Stomach (tissue), 8 donors: ENCODE measurements at regions not wholly inside any gene's neighbourhood (a gene's known extent, or its start where the extent isn't known, plus 50 kb on each side); places are given as distances from the start of the nearest gene placed in this dataset.

Experiments
- DNase-seq, 2 donors: peaks; one replicate each; pipeline versions ENCODE4 v3.0.0 to v3.0.0-alpha.2; 2013 to 2019
- H3K27ac ChIP-seq, 5 donors: fragments of 200-600 bp in 4 of 5; sonication (generic) in 4 of 5; one replicate each; pipeline ENCODE4 v1.5.1; 2013 to 2019; ENCODE audit warnings: mild to moderate bottlenecking in 1 of 5, moderate library complexity in 1 of 5
- H3K27me3 ChIP-seq, 3 donors: fragments of 200-600 bp; sonication (generic); one replicate each; pipeline ENCODE4 v1.5.1; 2017 to 2019; ENCODE audit warnings: mixed run types in 1 of 3
- H3K36me3 ChIP-seq, 4 donors: fragments of 200-600 bp; sonication (generic); 1 replicate in 3 of 4; 2 replicates in 1 of 4; pipeline ENCODE4 v1.5.1; 2016 to 2019
- H3K4me1 ChIP-seq, 4 donors: fragments of 200-600 bp; sonication (generic); one replicate each; pipeline ENCODE4 v1.5.1; 2016 to 2019
- H3K4me3 ChIP-seq, 4 donors: fragments of 200-600 bp; sonication (generic) in 3 of 4; one replicate each; pipeline ENCODE4 v1.5.1; 2016 to 2019; ENCODE audit warnings: mild to moderate bottlenecking in 1 of 4
- H3K9me3 ChIP-seq, 4 donors: fragments of 200-600 bp; sonication (generic); one replicate each; pipeline ENCODE4 v1.5.1; 2016 to 2019
- CTCF ChIP-seq, 7 experiments: fragments of 450-650 bp in 4 of 7; fragments of 200-600 bp in 3 of 7; sonication (generic) in 3 of 7; IDR thresholded peaks; one replicate each; pipeline ENCODE4 v1.5.1; 2016 to 2019; ENCODE audit warnings: antibody characterized with exemption in 7 of 7, control low read depth in 2 of 7, mild to moderate bottlenecking in 1 of 7
- EP300 ChIP-seq: sonication (generic); formaldehyde crosslinking; IDR thresholded peaks from one replicate; pipeline ENCODE4 v1.6.1; 2017; ENCODE audit warnings: antibody characterized with exemption
- POLR2A ChIP-seq, 4 donors: fragments of 450-650 bp; IDR thresholded peaks; one replicate each; pipeline ENCODE4 v1.6.1; 2016; ENCODE audit warnings: antibody characterized with exemption in 4 of 4, control low read depth in 2 of 4, mild to moderate bottlenecking in 1 of 4, moderate library complexity in 1 of 4
- POLR2AphosphoS5 ChIP-seq, 3 donors: sonication (generic); formaldehyde crosslinking; IDR thresholded peaks; one replicate each; pipeline ENCODE4 v1.6.1; 2016; ENCODE audit warnings: antibody characterized with exemption in 3 of 3
- WGBS, 5 donors: extraction: QIAGEN DNeasy Blood & Tissue Kit in 3 of 5; methylation state at CpG; one replicate each; pipeline versions ENCODE4 v1.1.5 to v1.1.7; 2013 to 2018; 5-methylcytosine and 5-hydroxymethylcytosine counted together
- intact Hi-C: fragments of 100-400 bp; cut with DNase I; formaldehyde crosslinking; loops from one replicate; pipeline ENCODE4 v1.15.1; 2023; ENCODE audit warnings: low total_unique reads
- donor health status: healthy with polysubstance abuse.
- donor health status: Bipolar disorder and iron deficiency.
- donor health status: healthy.

- Histone ChIP-seq H3K27ac (no peak overlapping the region), H3K4me3 (no peak overlapping the region), H3K9me3 (no peaks in the 10 kb centered on the region), H3K36me3 (no peaks in the 10 kb centered on the region), H3K27me3 (no peaks in the 10 kb centered on the region), H3K4me1 (peaks cover 0 to 11% (median 3%) of the 10 kb centered on the region in 4 donors)
- intact Hi-C loops, result no loop called here
- DNase-seq, result no peak
- TF ChIP-seq CTCF (IDR thresholded peaks at IDR 0.05) (no peak), POLR2AphosphoS5 (IDR thresholded peaks at IDR 0.05) (no peak)
- WGBS, 5 donors, result 90 to 95% (median 93%) methylated on average over 9 to 10 of the region's 10 CpGs
Observed at GRCh38 chr14:61130512-61131260, 149.6 kb downstream of the SLC38A6 start.

GRCh38 chr14:61129168-61129745, 148.2 kb downstream of the SLC38A6 start:
- no peak for TF ChIP-seq CTCF (IDR thresholded peaks at IDR 0.05)
- TF ChIP-seq POLR2A (IDR thresholded peaks at IDR 0.05), result no peak
- no peak for TF ChIP-seq POLR2AphosphoS5 (IDR thresholded peaks at IDR 0.05)
- no peak for TF ChIP-seq EP300
- Histone ChIP-seq H3K27me3 (no peaks in the 10 kb centered on the region), H3K27ac (no peak overlapping the region), H3K4me1 (peaks cover 0 to 12% (median 4%) of the 10 kb centered on the region in 4 donors), H3K4me3 (no peak overlapping the region), H3K9me3 (no peaks in the 10 kb centered on the region), H3K36me3 (no peaks in the 10 kb centered on the region)
- no peak for DNase-seq
- 71 to 92% (median 90%) methylated on average over 4 of the region's 4 CpGs for WGBS, 5 donors
- intact Hi-C loops, result no loop called here

GRCh38 chr14:61128382-61129167, 147.5 kb downstream of the SLC38A6 start:
- TF ChIP-seq EP300 (no peak), CTCF (IDR thresholded peaks at IDR 0.05) (no peak), POLR2A (IDR thresholded peaks at IDR 0.05) (no peak), POLR2AphosphoS5 (IDR thresholded peaks at IDR 0.05) (no peak)
- peaks cover 0 to 12% (median 4%) of the 10 kb centered on the region in 4 donors for H3K4me1 ChIP-seq
- no peak overlapping the region for H3K4me3 ChIP-seq
- H3K36me3 ChIP-seq, result no peaks in the 10 kb centered on the region
- 60 to 68% (median 64%) methylated on average over 6 of the region's 6 CpGs for WGBS, 5 donors
- no peak overlapping the region for H3K27ac ChIP-seq
- DNase-seq, result no peak
- H3K27me3 ChIP-seq, result no peaks in the 10 kb centered on the region
- H3K9me3 ChIP-seq, result no peaks in the 10 kb centered on the region
- intact Hi-C loops, result no loop called here

GRCh38 chr14:61126603-61127498, 145.8 kb downstream of the SLC38A6 start:
- Histone ChIP-seq H3K27ac (no peak overlapping the region), H3K27me3 (no peaks in the 10 kb centered on the region), H3K4me1 (peaks cover 0 to 12% (median 4%) of the 10 kb centered on the region in 4 donors), H3K36me3 (no peaks in the 10 kb centered on the region), H3K4me3 (no peak overlapping the region), H3K9me3 (no peaks in the 10 kb centered on the region)
- no peak for DNase-seq
- intact Hi-C loops, result no loop called here
- no peak for TF ChIP-seq CTCF (IDR thresholded peaks at IDR 0.05)
- TF ChIP-seq POLR2A (IDR thresholded peaks at IDR 0.05), result no peak
- no peak for TF ChIP-seq POLR2AphosphoS5 (IDR thresholded peaks at IDR 0.05)
- no peak for TF ChIP-seq EP300
- 86 to 98% (median 92%) methylated on average over 4 of the region's 4 CpGs for WGBS, 5 donors
